NCI-H524 treated with DMSO at 0.1 percent for 48 hours (cell line): ENCODE measurements at regions not wholly inside any gene's neighbourhood (a gene's known extent, or its start where the extent isn't known, plus 50 kb on each side); places are given as distances from the start of the nearest gene placed in this dataset.

Experiments
- DNase-seq: peaks from one replicate; lab custom pipeline; 2025; lab: John Stamatoyannopoulos, UW

GRCh38 chr9:91132576-91133073 lies 229.1 kb downstream of the AUH start:
- no peak for DNase-seq

DNA sequence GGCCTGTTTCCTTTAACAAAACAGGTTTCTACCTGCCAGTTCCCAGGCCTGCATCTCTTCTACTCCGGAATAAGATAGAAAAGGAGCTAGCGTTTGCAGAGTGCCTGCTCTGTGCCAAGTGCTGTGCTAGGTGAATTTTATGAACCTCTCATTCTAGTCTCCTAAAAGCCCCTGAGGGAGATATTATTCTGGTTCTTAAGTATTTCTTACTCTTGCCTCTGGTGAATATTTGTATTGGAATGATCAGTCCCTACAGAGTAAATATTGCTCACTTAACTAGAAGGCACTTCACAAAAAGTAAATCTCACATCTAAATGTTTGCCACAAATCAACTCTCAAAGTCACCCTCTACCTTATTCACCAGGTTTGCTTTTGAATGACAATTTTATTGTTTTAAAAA lies 227.1 kb downstream of the AUH start:
- no peak for DNase-seq

GRCh38 chr9:91137391-91137790 lies 224.3 kb downstream of the AUH start:
- DNase-seq, result no peak

DNA sequence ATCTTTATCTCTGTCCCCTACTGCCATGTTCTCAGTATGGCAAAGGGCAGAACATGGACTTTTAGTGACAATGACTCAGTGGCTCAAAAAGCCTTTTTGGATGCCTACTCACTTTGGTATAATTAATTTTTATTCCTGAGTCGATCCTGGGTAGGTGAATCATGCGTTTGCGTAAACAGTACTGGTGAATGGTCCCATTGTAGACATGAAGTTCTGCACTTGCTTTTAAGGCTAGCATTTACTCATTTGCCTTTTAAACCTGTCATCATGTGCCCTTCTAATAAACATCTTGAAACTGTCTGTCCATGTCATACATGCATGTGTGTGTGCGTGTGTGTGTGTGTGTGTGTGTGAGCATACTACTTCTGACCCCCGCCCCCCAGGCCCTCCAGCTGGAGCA lies 223.0 kb downstream of the AUH start:
- no peak for DNase-seq

GRCh38 chr9:91141407-91141965 lies 220.2 kb downstream of the AUH start:
- no peak for DNase-seq

GRCh38 chr9:91143162-91143561 lies 218.6 kb downstream of the AUH start:
- DNase-seq, result no peak

DNA sequence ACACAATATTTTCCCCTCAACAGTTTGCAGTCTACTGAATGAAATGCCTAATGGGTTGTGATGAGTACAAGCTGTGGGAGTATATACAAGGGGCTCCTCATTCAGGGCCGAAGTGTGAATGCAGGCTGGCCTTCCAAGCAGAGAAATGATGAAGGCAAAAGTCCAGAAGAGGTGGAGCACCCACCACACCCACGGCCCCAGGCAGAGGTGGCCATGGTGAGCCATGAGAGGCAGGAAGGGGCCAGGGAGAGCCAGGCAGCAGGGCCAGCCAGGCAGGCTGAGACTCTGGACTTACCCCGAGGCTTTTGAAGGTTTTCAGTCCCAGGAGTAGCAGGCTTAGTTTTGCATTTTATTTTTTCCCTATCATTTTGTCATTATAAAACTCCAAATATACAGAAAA lies 218.1 kb downstream of the AUH start:
- no peak for DNase-seq

- DNase-seq, result no peak
These were observed 216.9 kb downstream of the AUH start for GRCh38 chr9:91144769-91145168.

- no peak for DNase-seq
These were observed 216.2 kb downstream of the AUH start for GRCh38 chr9:91145496-91145895.

DNA sequence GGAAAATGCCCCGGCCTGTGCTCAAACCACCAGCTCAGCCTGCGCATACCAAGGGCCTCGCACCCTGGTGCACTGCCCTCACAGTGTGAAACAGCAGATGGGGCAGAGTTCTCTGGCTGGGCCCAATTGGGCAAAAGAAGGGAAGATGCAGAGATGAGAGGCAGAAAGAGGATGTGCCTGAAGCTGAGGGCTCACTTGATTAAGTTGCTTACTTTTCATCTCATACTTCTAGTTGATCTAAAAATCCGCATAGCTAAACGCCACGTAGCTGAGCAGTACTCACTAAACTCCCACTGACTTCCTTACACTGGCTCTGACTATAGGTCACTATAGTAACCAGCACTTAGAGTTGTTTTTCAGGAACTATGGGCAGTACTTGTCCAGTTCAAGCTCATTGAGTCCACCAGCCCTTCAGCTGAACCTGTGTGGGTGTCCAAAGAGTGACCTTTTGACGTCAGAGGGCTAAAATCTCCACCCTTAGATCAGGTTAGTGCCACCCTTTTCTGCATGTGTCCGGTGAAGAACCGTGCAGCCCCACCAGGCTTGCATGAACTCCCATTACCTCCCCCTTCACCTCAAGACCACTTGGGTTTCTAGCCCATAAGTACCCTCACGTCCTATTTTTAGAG lies 215.2 kb downstream of the AUH start:
- DNase-seq, result no peak

- no peak for DNase-seq
These were observed 214.5 kb downstream of the AUH start for GRCh38 chr9:91147079-91147708.

DNA sequence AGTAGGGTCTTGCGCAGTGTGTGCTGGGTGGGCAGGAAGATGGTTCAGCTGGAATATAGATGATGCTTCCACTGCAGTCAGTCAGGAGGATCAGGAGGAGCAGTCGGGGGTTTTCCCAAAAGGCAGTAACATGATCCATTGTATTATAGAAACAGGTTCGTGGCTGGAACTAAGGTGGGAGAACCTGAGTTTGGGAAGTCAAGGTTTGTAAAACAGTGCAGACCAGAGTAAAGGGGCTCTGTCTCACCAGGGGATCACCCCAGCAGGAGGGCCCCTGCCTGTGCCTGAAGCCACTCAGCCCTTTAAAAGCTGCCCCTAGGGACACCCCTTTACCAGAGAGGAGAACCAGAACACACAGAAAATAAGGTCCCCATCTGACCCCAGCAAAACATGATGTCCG lies 213.4 kb downstream of the AUH start:
- DNase-seq, result no peak

DNA sequence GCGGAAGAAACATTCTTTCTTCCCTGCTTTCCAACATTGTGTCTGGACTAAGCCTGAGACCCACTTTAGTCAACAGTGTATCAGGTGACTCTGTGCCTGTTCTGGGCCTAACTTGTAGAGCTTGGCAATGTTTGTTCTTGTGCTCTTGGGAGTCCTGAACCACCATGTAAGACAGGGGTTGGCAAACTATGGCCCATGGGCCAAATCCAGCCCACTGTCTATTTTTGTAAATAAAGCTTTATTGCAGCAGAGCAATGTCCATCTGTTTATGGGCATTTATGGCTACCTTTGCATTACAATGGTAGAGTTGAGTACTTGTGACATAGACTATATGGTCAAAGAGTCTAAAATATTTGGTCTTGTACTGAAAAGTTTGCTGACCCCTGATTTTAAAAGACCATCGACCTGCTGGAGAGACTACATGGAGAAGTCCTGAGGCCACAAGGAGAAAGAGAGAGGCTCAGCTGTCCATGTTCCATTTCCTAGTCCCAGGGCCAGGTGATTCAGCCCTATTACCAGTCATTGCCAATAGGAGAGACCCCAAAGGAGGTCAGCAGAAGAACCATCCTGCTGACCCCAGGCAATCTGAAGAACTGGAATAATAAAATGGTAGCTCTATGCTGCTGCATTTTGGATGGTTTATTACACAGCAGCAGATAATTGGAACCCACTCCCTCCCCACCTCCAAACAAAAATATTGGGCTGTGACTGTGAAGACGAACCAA lies 211.3 kb downstream of the AUH start:
- DNase-seq, result no peak

DNA sequence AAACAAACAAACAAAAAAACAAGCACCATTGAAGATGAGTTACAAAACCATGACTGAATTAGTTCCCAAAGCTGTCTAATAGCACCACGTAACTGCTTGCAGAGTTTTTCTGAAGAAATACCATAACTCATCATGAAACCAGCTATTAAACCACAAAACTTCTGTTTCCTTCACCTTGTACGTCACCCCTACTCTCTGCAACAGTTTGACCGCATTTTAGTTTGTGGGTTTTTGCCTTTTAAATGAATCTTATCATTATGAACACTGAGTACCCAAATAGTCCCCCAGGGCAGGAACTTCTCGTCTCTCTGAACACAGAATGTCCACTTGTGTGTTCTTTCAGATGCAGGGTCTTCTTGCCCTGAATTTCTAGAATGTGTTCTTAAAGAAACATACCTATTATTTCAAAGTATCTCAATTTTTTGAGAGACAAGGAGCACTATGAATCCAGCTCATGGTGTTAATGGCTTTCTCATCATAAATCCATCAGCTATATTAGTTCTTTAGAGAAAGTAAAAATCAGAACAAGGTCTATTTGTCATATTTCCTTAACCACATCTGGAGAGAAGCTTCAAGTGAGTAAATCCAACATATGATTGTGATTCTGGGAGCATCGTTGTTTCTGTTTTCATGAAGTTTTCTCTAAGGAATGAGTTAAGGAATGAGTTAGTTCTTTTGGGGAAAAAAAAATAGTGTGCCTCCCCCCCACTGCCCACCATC lies 210.6 kb downstream of the AUH start:
- no peak for DNase-seq

DNA sequence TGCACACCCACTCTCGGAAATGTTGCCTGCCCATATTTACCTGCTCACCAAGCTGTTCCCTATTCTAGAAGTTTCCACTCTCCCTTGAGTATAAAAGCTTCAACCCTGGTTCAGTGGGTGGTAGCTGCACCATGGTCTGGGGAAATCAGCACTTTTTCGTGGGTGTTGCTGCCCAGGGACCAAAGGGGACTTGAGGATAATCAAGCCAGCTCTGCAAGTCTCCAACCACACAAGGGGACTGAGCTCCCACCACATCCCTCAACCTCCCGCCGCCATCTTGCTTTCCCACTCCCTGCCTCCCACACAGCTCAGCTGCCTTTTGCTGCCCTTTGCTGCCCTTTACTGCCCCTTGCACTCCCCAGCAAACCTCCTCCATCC lies 210.0 kb downstream of the AUH start:
- DNase-seq, result no peak

- no peak for DNase-seq
These were observed 207.0 kb downstream of the AUH start for GRCh38 chr9:91154686-91155085.

DNA sequence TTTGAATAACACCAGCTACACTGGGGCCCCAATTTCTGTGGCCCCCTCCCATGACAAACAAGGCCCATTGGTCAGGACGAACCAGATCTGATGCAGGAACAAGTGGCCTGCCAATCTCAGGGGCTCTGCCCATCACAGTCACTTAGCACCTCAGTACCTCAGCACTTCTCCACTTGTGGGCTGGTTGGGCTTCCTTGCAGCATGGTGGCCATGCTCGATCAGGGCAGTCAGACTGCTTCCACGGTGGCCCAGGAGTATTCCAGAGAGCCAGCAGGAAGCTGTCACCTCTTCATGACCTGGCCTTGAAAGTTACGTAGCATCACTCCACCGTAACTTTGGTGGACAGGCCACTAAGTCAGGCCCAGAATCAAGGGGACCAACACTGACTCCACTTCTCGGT lies 206.5 kb downstream of the AUH start:
- DNase-seq, result no peak

DNA sequence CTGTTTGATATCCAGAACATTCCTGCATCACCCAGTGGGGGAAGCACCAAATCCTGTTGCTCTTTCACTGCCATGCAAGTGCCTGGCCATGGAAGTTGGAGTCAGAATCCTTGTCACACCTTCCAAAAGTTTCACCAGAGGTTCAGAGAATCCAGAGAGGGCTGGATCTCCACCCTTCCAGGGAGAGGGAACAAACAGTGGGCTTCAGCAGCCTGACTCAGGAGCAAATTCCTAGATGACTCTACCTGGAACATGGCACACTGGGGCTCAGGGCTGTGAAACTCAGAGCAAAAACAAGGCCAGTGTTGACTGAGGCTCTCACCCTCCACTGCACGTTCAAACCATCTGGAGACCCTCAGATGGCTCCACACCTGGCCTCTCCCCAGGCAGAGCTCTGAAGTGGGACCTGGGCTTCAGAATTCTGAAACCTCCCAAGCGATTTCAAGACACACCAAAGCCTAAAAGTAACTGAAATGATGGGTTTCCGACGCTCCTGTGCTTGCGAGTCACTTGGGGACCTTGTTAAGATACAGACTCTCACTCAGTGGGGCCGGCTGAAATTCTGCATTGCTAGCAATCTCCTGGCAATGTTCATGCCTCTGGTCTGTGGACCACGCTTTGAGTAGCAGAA lies 205.9 kb downstream of the AUH start:
- DNase-seq, result no peak

- no peak for DNase-seq
These were observed 205.1 kb downstream of the AUH start for GRCh38 chr9:91156451-91157234.

- DNase-seq, result no peak
These were observed 203.8 kb downstream of the AUH start for GRCh38 chr9:91157883-91158282.

DNA sequence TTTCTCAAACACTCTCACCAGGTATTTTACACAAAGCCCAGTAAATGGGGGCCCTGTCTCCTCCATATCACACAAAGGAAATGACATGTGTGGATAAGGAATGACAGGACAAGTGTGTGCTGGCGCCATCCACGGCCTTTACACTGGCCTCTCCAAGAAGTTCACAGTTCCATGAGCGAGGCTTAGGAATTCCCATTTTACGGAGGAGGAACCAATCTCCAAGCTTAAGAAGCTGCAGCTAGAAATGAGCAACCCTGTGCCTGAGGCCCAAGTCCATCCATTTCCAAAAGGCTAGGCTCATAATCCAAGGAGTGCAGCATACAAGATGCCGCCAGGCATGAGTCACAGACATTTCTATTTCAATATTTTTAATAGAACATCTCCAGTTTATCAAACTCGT lies 203.4 kb downstream of the AUH start:
- DNase-seq, result no peak
